H1 (cell line): ENCODE measurements at regions not wholly inside any gene's neighbourhood (a gene's known extent, or its start where the extent isn't known, plus 50 kb on each side); places are given as distances from the start of the nearest gene placed in this dataset.

Experiments used
- CTCF ChIA-PET: fragments of 300-600 bp; sonication (Branson Sonifier 250); formaldehyde crosslinking; loops from one replicate; lab custom pipeline; 2021; ENCODE audit not compliant: partially characterized antibody; lab: Charles Lee
- POLR2A ChIA-PET: fragments of 300-600 bp; sonication (Branson Sonifier 250); formaldehyde crosslinking; loops from one replicate; lab custom pipeline; 2021; ENCODE audit warnings: inconsistent platforms; ENCODE audit not compliant: partially characterized antibody; lab: Charles Lee
- DNase-seq, 2 experiments: peaks; one replicate each; pipeline versions ENCODE4 v3.0.0 to v3.0.0-alpha.2; 2010 to 2022; ENCODE audit warnings: low spot score in 2 of 2, low read depth in 1 of 2, mixed read lengths in 1 of 2
- FAIRE-seq: peaks from 2 replicates; lab custom pipeline; 2011; peaks lifted over from hg19 to GRCh38; lab: Jason Lieb, UNC
- H2AFZ ChIP-seq: 2 replicates; pipeline ENCODE4 v1.8.1; 2012; ENCODE audit warnings: low read length, inconsistent platforms
- H2AK5ac ChIP-seq: 2 replicates; pipeline ENCODE4 v1.6.1; 2013; ENCODE audit warnings: low read depth, low read length
- H2BK120ac ChIP-seq: replicated peaks from 2 replicates; pipeline ENCODE3; 2013; ENCODE audit warnings: low read depth, low read length, inconsistent platforms
- H2BK12ac ChIP-seq: 2 replicates; pipeline ENCODE4 v1.6.1; 2013; ENCODE audit warnings: low read depth, low read length
- H2BK15ac ChIP-seq: 2 replicates; pipeline ENCODE4 v1.6.1; 2013; ENCODE audit warnings: low read length
- H2BK20ac ChIP-seq: 2 replicates; pipeline ENCODE4 v1.6.1; 2013; ENCODE audit warnings: low read length
- H2BK5ac ChIP-seq: 2 replicates; pipeline ENCODE4 v1.6.1; 2013; ENCODE audit warnings: low read depth, low read length
- H3K14ac ChIP-seq: 2 replicates; pipeline ENCODE4 v1.6.1; 2013; ENCODE audit warnings: inconsistent platforms; ENCODE audit not compliant: insufficient read length
- H3K18ac ChIP-seq: 2 replicates; pipeline ENCODE4 v1.6.1; 2013; ENCODE audit warnings: low read length; ENCODE audit errors: extremely low read depth
- H3K23ac ChIP-seq: 2 replicates; pipeline ENCODE4 v1.6.1; 2013; ENCODE audit warnings: inconsistent platforms; ENCODE audit not compliant: insufficient read length
- H3K23me2 ChIP-seq: 2 replicates; pipeline ENCODE4 v1.6.1; 2013; ENCODE audit warnings: low read depth, low read length
- H3K27ac ChIP-seq: 2 replicates; pipeline ENCODE4 v1.6.1; 2011; ENCODE audit warnings: low read depth, low read length, inconsistent platforms
- H3K27me3 ChIP-seq, 4 experiments: replicated peaks in 1 of 4; 1 replicate in 1 of 4; 2 replicates in 3 of 4; pipeline versions ENCODE4 v1.6.1 to v1.8.1; 2011 to 2013; ENCODE audit warnings: low read length in 3 of 4, mild to moderate bottlenecking in 3 of 4, inconsistent platforms in 2 of 4, mixed read lengths in 2 of 4, moderate library complexity in 1 of 4; ENCODE audit not compliant: control insufficient read depth in 3 of 4, insufficient read depth in 3 of 4; ENCODE audit errors: extremely low read depth in 1 of 4
- H3K36me3 ChIP-seq, 4 experiments: 2 replicates each; pipeline versions ENCODE4 v1.6.1 to v1.8.1; 2011 to 2013; ENCODE audit warnings: mild to moderate bottlenecking in 4 of 4, low read length in 3 of 4, moderate library complexity in 2 of 4, control low read depth in 1 of 4, inconsistent platforms in 1 of 4; ENCODE audit not compliant: insufficient read depth in 4 of 4, control insufficient read depth in 2 of 4
- H3K4ac ChIP-seq: replicated peaks from 2 replicates; pipeline ENCODE3; 2013; ENCODE audit warnings: low read length, low read depth, mixed read lengths, inconsistent platforms; ENCODE audit not compliant: insufficient read length
- H3K4me1 ChIP-seq, 4 experiments: replicated peaks in 1 of 4; 1 replicate in 1 of 4; 2 replicates in 3 of 4; pipeline versions ENCODE4 v1.6.1 to v1.8.1; 2011 to 2013; ENCODE audit warnings: low read length in 3 of 4, inconsistent platforms in 2 of 4, mixed read lengths in 1 of 4; ENCODE audit not compliant: insufficient read depth in 4 of 4, control insufficient read depth in 3 of 4
- H3K4me2 ChIP-seq, 2 experiments: 2 replicates each; pipeline versions ENCODE4 v1.6.1 to v1.8.1; 2011 to 2013; ENCODE audit warnings: low read depth in 2 of 2, low read length in 2 of 2, control low read depth in 1 of 2, inconsistent platforms in 1 of 2, mild to moderate bottlenecking in 1 of 2; ENCODE audit not compliant: insufficient read depth in 1 of 2
- H3K4me3 ChIP-seq, 4 experiments: fragments of 200-600, 300-600 bp in 1 of 4; sonication (generic), shearing (Covaris generic), sonication (Bioruptor Twin) in 1 of 4; 2 replicates each; pipeline versions ENCODE4 v1.5.1 to v1.8.1; 2011 to 2016; ENCODE audit warnings: low read length in 4 of 4, low read depth in 3 of 4, control low read depth in 2 of 4, inconsistent platforms in 2 of 4, mild to moderate bottlenecking in 2 of 4, mixed read lengths in 1 of 4, moderate library complexity in 1 of 4; ENCODE audit not compliant: insufficient read depth in 2 of 4; ENCODE audit errors: extremely low read depth in 1 of 4
- H3K56ac ChIP-seq: replicated peaks from 2 replicates; pipeline ENCODE3; 2013; ENCODE audit warnings: low read depth, mild to moderate bottlenecking, mixed read lengths, low read length, inconsistent platforms; ENCODE audit not compliant: insufficient read length
- H3K79me1 ChIP-seq: 2 replicates; pipeline ENCODE4 v1.6.1; 2013; ENCODE audit warnings: low read depth, low read length, control low read depth
- H3K79me2 ChIP-seq, 2 experiments: 2 replicates each; pipeline versions ENCODE4 v1.6.1 to v1.8.1; 2012 to 2013; ENCODE audit warnings: low read length in 2 of 2, mild to moderate bottlenecking in 2 of 2, inconsistent platforms in 1 of 2; ENCODE audit not compliant: insufficient read depth in 2 of 2, control insufficient read depth in 1 of 2
- H3K9ac ChIP-seq, 4 experiments: replicated peaks in 1 of 4; 1 replicate in 1 of 4; 2 replicates in 3 of 4; pipeline versions ENCODE4 v1.6.1 to v1.8.1; 2011 to 2013; ENCODE audit warnings: low read depth in 3 of 4, low read length in 3 of 4, control low read depth in 2 of 4, mild to moderate bottlenecking in 2 of 4, moderate library complexity in 2 of 4, inconsistent platforms in 1 of 4; ENCODE audit errors: extremely low read depth in 1 of 4
- H3K9me3 ChIP-seq, 2 experiments: 2 replicates each; pipeline versions ENCODE4 v1.6.1 to v1.8.1; 2012 to 2013; ENCODE audit warnings: mild to moderate bottlenecking in 2 of 2, moderate library complexity in 2 of 2, control low read depth in 1 of 2, inconsistent platforms in 1 of 2, low read depth in 1 of 2, low read length in 1 of 2, mixed read lengths in 1 of 2; ENCODE audit not compliant: insufficient read depth in 2 of 2
- H4K20me1 ChIP-seq, 2 experiments: replicated peaks in 1 of 2; 2 replicates each; pipeline versions ENCODE3 to v1.8.1; 2011 to 2013; ENCODE audit warnings: inconsistent platforms in 2 of 2, low read length in 2 of 2, mild to moderate bottlenecking in 1 of 2; ENCODE audit not compliant: insufficient read depth in 2 of 2, control insufficient read depth in 1 of 2
- H4K5ac ChIP-seq: 2 replicates; pipeline ENCODE4 v1.6.1; 2013; ENCODE audit warnings: low read length, low read depth, mixed read lengths, inconsistent platforms; ENCODE audit not compliant: insufficient read length
- H4K8ac ChIP-seq: 2 replicates; pipeline ENCODE4 v1.8.0; 2013; ENCODE audit warnings: mild to moderate bottlenecking, moderate library complexity, low read length, inconsistent platforms; ENCODE audit not compliant: insufficient read depth; ENCODE audit errors: extremely low read depth
- H4K91ac ChIP-seq: replicated peaks from 2 replicates; pipeline ENCODE3; 2013; ENCODE audit warnings: low read length, mixed read lengths, inconsistent platforms; ENCODE audit not compliant: insufficient read length
- ATF2 ChIP-seq: IDR thresholded peaks from 2 replicates; pipeline ENCODE4 v1.6.1; 2012; ENCODE audit warnings: low read length, inconsistent platforms
- CTCF ChIP-seq, 3 experiments: IDR thresholded peaks; 1 replicate in 2 of 3; 2 replicates in 1 of 3; pipeline versions ENCODE4 v1.5.1 to v1.6.1; 2011; ENCODE audit warnings: low read length in 3 of 3, mild to moderate bottlenecking in 3 of 3, inconsistent platforms in 2 of 3, low read depth in 1 of 3, moderate library complexity in 1 of 3; ENCODE audit not compliant: insufficient read depth in 1 of 3; ENCODE audit errors: control extremely low read depth in 1 of 3
- EP300 ChIP-seq, 2 experiments: IDR thresholded peaks; 1 replicate in 1 of 2; 2 replicates in 1 of 2; pipeline ENCODE4 v1.6.1; 2011 to 2012; ENCODE audit warnings: low read depth in 2 of 2, low read length in 2 of 2, mild to moderate bottlenecking in 2 of 2, borderline replicate concordance in 1 of 2, inconsistent platforms in 1 of 2, moderate library complexity in 1 of 2
- GTF2F1 ChIP-seq: IDR thresholded peaks from 2 replicates; pipeline ENCODE4 v1.6.1; 2012; ENCODE audit warnings: low read depth, low read length, improper control_type of control experiment, borderline replicate concordance
- MAX ChIP-seq: IDR thresholded peaks from 2 replicates; pipeline ENCODE4 v1.6.1; 2012; ENCODE audit warnings: inconsistent platforms
- NRF1 ChIP-seq: IDR thresholded peaks from 2 replicates; pipeline ENCODE4 v1.6.1; 2011; ENCODE audit warnings: mild to moderate bottlenecking, low read depth, low read length, improper control_type of control experiment
- SIRT6 ChIP-seq: IDR thresholded peaks from one replicate; pipeline ENCODE4 v1.7.1; 2012; ENCODE audit warnings: low read length, inconsistent platforms
- SP2 ChIP-seq: IDR thresholded peaks from 2 replicates; pipeline ENCODE4 v1.6.1; 2012; ENCODE audit warnings: mild to moderate bottlenecking, low read length, inconsistent platforms
- TBP ChIP-seq: IDR thresholded peaks from 2 replicates; pipeline ENCODE4 v1.6.1; 2011; ENCODE audit warnings: low read depth, low read length, improper control_type of control experiment
- TCF12 ChIP-seq: IDR thresholded peaks from 2 replicates; pipeline ENCODE4 v1.6.1; 2011; ENCODE audit warnings: low read depth, mild to moderate bottlenecking, low read length
- WGBS, 2 experiments: shearing (Covaris generic) in 1 of 2; methylation state at CpG; one replicate each; pipeline versions ENCODE4 v1.1.6 to v1.1.7; 2013 to 2015; ENCODE audit warnings: low lambda C conversion rate in 2 of 2, mixed read lengths in 2 of 2, inconsistent platforms in 1 of 2, low coverage in 1 of 2, missing lambda C conversion rate in 1 of 2; ENCODE audit not compliant: insufficient replicate concordance in 2 of 2, insufficient coverage in 1 of 2, insufficient read length in 1 of 2; ENCODE audit errors: extremely low coverage in 1 of 2, missing lambda C conversion rate in 1 of 2; 5-methylcytosine and 5-hydroxymethylcytosine counted together

GRCh38 chr7:108802650-108803049, 233.0 kb downstream of the DNAJB9 start:
- FAIRE-seq = no peak
- TF ChIP-seq TCF12 = no peak
- no peak for TF ChIP-seq NRF1
- TF ChIP-seq CTCF (IDR thresholded peaks at IDR 0.05; ENCODE audit: control extremely low read depth in 1 of 3, insufficient read depth in 1 of 3, low read depth in 1 of 3, low read length in 3 of 3) = no peak
- TF ChIP-seq MAX = no peak
- no peak for TF ChIP-seq GTF2F1
- no peak for TF ChIP-seq SIRT6
- no peak for TF ChIP-seq SP2
- no peak for TF ChIP-seq TBP
- no peak for TF ChIP-seq EP300 (IDR thresholded peaks at IDR 0.05; ENCODE audit: borderline replicate concordance in 1 of 2, low read depth in 2 of 2, low read length in 2 of 2)
- TF ChIP-seq ATF2 = no peak

More at GRCh38 chr7:108802650-108803049, 233.0 kb downstream of the DNAJB9 start:
- no peaks in the 10 kb centered on the region for H3K79me1 ChIP-seq
- H4K91ac ChIP-seq = no peak overlapping the region
- H3K27me3 ChIP-seq = no peaks in the 10 kb centered on the region
- CTCF ChIA-PET = interaction anchor here (0.6 to 0.7 kb wide), 2 partner anchors 9 to 103 kb away, joined by 3 read pairs; no protein-coding TSS in a partner anchor
- H2BK120ac ChIP-seq = no peak overlapping the region
- H4K20me1 ChIP-seq = no peaks in the 10 kb centered on the region
- H2AK5ac ChIP-seq = no peak overlapping the region
- H3K56ac ChIP-seq = no peak overlapping the region
- H3K9ac ChIP-seq = no peak overlapping the region
- H2BK15ac ChIP-seq = no peak overlapping the region
- H3K23ac ChIP-seq = no peak overlapping the region
- 87% methylated on average over 2 of the region's 2 CpGs; no CpG with 5 or more reads in 1 of the 2 experiments for WGBS, 2 experiments
- no peak overlapping the region for H3K4ac ChIP-seq
- no peak overlapping the region for H3K18ac ChIP-seq
- POLR2A ChIA-PET = interaction anchor here (1.1 kb wide), 1 partner anchor 11 kb away, joined by 3 read pairs; no protein-coding TSS in a partner anchor
- H3K36me3 ChIP-seq = no peaks in the 10 kb centered on the region
- no peak overlapping the region for H3K14ac ChIP-seq
- no peaks in the 10 kb centered on the region for H3K4me1 ChIP-seq
- no peak overlapping the region for H3K4me3 ChIP-seq
- DNase-seq = no peak
- H3K79me2 ChIP-seq = no peaks in the 10 kb centered on the region
- H3K27ac ChIP-seq = no peak overlapping the region
- no peak overlapping the region for H4K5ac ChIP-seq
- H2BK5ac ChIP-seq = no peak overlapping the region
- no peaks in the 10 kb centered on the region for H3K9me3 ChIP-seq
- H2BK20ac ChIP-seq = no peak overlapping the region
- no peaks in the 10 kb centered on the region for H3K23me2 ChIP-seq
- H2BK12ac ChIP-seq = no peak overlapping the region
- H4K8ac ChIP-seq = no peak overlapping the region
- no peak overlapping the region for H2AFZ ChIP-seq
- H3K4me2 ChIP-seq = no peak overlapping the region
